ENCODE measurements at regions not wholly inside any gene's neighbourhood (a gene's known extent, or its start where the extent isn't known, plus 50 kb on each side); places are given as distances from the start of the nearest gene placed in this dataset.

GRCh38 chr3:87796137-87796842, 262.5 kb downstream of the CGGBP1 start:
- TF ChIP-seq ZNF274 (IDR thresholded peaks at IDR 0.05; ENCODE audit: low read depth, low read length) (no peak), YY1 (IDR thresholded peaks at IDR 0.05; ENCODE audit: insufficient read depth, insufficient read length) (no peak)

All from NT2/D1 (cell line).